ENCODE measurements at regions not wholly inside any gene's neighbourhood (a gene's known extent, or its start where the extent isn't known, plus 50 kb on each side); places are given as distances from the start of the nearest gene placed in this dataset.

DNA sequence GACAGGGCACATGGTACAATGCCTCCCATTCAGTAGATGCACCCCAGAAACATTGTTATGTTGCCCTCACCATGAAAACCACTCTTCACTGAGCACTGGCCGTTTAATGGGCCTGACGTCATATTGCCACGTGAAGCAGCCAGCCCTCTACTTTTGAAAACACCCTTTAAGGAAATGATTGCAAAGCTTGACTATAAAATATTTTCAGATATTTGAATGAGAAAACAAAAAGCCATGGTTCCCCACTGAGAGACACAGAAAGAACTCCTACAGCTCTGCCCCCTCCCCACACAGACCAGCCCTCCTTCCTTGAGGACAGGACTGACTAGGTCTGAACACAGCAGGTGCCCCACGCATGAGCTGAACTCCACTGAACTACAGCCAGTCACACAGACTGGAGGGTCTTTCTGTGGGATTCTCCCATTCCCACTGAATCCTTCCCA lies 349.1 kb downstream of the ANAPC1 start (continued):
- TF ChIP-seq, protein P1, sequence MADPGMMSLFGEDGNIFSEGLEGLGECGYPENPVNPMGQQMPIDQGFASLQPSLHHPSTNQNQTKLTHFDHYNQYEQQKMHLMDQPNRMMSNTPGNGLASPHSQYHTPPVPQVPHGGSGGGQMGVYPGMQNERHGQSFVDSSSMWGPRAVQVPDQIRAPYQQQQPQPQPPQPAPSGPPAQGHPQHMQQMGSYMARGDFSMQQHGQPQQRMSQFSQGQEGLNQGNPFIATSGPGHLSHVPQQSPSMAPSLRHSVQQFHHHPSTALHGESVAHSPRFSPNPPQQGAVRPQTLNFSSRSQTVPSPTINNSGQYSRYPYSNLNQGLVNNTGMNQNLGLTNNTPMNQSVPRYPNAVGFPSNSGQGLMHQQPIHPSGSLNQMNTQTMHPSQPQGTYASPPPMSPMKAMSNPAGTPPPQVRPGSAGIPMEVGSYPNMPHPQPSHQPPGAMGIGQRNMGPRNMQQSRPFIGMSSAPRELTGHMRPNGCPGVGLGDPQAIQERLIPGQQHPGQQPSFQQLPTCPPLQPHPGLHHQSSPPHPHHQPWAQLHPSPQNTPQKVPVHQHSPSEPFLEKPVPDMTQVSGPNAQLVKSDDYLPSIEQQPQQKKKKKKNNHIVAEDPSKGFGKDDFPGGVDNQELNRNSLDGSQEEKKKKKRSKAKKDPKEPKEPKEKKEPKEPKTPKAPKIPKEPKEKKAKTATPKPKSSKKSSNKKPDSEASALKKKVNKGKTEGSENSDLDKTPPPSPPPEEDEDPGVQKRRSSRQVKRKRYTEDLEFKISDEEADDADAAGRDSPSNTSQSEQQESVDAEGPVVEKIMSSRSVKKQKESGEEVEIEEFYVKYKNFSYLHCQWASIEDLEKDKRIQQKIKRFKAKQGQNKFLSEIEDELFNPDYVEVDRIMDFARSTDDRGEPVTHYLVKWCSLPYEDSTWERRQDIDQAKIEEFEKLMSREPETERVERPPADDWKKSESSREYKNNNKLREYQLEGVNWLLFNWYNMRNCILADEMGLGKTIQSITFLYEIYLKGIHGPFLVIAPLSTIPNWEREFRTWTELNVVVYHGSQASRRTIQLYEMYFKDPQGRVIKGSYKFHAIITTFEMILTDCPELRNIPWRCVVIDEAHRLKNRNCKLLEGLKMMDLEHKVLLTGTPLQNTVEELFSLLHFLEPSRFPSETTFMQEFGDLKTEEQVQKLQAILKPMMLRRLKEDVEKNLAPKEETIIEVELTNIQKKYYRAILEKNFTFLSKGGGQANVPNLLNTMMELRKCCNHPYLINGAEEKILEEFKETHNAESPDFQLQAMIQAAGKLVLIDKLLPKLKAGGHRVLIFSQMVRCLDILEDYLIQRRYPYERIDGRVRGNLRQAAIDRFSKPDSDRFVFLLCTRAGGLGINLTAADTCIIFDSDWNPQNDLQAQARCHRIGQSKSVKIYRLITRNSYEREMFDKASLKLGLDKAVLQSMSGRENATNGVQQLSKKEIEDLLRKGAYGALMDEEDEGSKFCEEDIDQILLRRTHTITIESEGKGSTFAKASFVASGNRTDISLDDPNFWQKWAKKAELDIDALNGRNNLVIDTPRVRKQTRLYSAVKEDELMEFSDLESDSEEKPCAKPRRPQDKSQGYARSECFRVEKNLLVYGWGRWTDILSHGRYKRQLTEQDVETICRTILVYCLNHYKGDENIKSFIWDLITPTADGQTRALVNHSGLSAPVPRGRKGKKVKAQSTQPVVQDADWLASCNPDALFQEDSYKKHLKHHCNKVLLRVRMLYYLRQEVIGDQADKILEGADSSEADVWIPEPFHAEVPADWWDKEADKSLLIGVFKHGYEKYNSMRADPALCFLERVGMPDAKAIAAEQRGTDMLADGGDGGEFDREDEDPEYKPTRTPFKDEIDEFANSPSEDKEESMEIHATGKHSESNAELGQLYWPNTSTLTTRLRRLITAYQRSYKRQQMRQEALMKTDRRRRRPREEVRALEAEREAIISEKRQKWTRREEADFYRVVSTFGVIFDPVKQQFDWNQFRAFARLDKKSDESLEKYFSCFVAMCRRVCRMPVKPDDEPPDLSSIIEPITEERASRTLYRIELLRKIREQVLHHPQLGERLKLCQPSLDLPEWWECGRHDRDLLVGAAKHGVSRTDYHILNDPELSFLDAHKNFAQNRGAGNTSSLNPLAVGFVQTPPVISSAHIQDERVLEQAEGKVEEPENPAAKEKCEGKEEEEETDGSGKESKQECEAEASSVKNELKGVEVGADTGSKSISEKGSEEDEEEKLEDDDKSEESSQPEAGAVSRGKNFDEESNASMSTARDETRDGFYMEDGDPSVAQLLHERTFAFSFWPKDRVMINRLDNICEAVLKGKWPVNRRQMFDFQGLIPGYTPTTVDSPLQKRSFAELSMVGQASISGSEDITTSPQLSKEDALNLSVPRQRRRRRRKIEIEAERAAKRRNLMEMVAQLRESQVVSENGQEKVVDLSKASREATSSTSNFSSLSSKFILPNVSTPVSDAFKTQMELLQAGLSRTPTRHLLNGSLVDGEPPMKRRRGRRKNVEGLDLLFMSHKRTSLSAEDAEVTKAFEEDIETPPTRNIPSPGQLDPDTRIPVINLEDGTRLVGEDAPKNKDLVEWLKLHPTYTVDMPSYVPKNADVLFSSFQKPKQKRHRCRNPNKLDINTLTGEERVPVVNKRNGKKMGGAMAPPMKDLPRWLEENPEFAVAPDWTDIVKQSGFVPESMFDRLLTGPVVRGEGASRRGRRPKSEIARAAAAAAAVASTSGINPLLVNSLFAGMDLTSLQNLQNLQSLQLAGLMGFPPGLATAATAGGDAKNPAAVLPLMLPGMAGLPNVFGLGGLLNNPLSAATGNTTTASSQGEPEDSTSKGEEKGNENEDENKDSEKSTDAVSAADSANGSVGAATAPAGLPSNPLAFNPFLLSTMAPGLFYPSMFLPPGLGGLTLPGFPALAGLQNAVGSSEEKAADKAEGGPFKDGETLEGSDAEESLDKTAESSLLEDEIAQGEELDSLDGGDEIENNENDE (IDR thresholded peaks at IDR 0.05; ENCODE audit: insufficient replicate concordance, low read length): no peak
- TF ChIP-seq SIRT6 (IDR thresholded peaks at IDR 0.05; ENCODE audit: low read length) (no peak), SRF (IDR thresholded peaks at IDR 0.05; ENCODE audit: low read depth, low read length) (no peak), TAF1 (IDR thresholded peaks at IDR 0.05; ENCODE audit: low read depth, low read length) (no peak)
- TF ChIP-seq, protein P2, sequence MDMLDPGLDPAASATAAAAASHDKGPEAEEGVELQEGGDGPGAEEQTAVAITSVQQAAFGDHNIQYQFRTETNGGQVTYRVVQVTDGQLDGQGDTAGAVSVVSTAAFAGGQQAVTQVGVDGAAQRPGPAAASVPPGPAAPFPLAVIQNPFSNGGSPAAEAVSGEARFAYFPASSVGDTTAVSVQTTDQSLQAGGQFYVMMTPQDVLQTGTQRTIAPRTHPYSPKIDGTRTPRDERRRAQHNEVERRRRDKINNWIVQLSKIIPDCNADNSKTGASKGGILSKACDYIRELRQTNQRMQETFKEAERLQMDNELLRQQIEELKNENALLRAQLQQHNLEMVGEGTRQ (IDR thresholded peaks at IDR 0.05; ENCODE audit: low read length): no peak

Data from H1 (cell line).